WTC11 (cell line): ENCODE measurements at regions not wholly inside any gene's neighbourhood (a gene's known extent, or its start where the extent isn't known, plus 50 kb on each side); places are given as distances from the start of the nearest gene placed in this dataset.
"Not testable (repeated sequence)": the region's sequence is repeated elsewhere in the genome, so short reads cannot be mapped to it uniquely, and the experiment has no call there.

Experiments
- ESRRA ChIP-seq: sonication (generic); formaldehyde crosslinking; IDR thresholded peaks from 2 replicates; pipeline ENCODE4 v1.8.1; 2022; ENCODE audit warnings: mild to moderate bottlenecking, missing genetic modification reagents, borderline replicate concordance
- MLX ChIP-seq: sonication (generic); formaldehyde crosslinking; IDR thresholded peaks from 2 replicates; pipeline ENCODE4 v1.8.1; 2023; ENCODE audit warnings: mild to moderate bottlenecking, missing genetic modification reagents, moderate library complexity
- TF ChIP-seq, protein P1 (sequence below): sonication (generic); formaldehyde crosslinking; IDR thresholded peaks from 2 replicates; pipeline ENCODE4 v1.8.1; 2023; ENCODE audit warnings: mild to moderate bottlenecking, missing genetic modification reagents

DNA sequence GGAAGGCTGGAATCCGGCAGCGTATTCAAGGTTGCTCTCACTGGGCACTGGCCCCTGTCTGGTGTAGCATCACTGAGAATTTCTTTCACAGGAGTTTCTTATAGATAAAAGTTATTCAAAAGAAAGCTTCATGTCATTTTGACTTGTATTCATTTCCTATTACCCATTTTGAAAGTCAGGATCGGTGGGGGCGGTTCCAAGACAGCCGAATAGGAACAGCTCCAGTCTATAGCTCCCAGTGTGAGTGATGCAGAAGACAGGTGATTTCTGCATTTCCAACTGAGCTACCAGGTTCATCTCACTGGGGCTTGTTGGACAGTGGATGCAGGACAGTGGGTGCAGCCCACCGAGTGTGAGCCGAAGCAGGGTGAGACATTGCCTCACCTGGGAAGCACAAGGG lies 51.5 kb upstream of the CDC42EP3 start:
- TF ChIP-seq ESRRA, MLX (CRISPR knock-in tag): not testable (repeated sequence)
- TF ChIP-seq, protein P1, sequence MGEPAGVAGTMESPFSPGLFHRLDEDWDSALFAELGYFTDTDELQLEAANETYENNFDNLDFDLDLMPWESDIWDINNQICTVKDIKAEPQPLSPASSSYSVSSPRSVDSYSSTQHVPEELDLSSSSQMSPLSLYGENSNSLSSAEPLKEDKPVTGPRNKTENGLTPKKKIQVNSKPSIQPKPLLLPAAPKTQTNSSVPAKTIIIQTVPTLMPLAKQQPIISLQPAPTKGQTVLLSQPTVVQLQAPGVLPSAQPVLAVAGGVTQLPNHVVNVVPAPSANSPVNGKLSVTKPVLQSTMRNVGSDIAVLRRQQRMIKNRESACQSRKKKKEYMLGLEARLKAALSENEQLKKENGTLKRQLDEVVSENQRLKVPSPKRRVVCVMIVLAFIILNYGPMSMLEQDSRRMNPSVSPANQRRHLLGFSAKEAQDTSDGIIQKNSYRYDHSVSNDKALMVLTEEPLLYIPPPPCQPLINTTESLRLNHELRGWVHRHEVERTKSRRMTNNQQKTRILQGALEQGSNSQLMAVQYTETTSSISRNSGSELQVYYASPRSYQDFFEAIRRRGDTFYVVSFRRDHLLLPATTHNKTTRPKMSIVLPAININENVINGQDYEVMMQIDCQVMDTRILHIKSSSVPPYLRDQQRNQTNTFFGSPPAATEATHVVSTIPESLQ (CRISPR knock-in tag) = not testable (repeated sequence)
